PFSK-1 (cell line): ENCODE measurements at regions not wholly inside any gene's neighbourhood (a gene's known extent, or its start where the extent isn't known, plus 50 kb on each side); places are given as distances from the start of the nearest gene placed in this dataset.

Experiments used
- POLR2AphosphoS5 ChIP-seq: IDR thresholded peaks from 2 replicates; pipeline ENCODE4 v1.6.1; 2012; ENCODE audit warnings: low read depth, mild to moderate bottlenecking, control low read depth, low read length, moderate library complexity
- SIN3A ChIP-seq: IDR thresholded peaks from 2 replicates; pipeline ENCODE4 v1.6.1; 2012; ENCODE audit warnings: mild to moderate bottlenecking, low read length, moderate library complexity, borderline replicate concordance; ENCODE audit not compliant: insufficient read depth
- TAF1 ChIP-seq: IDR thresholded peaks from 2 replicates; pipeline ENCODE4 v1.6.1; 2012; ENCODE audit warnings: low read length, control low read depth, borderline replicate concordance; ENCODE audit not compliant: insufficient read depth

DNA sequence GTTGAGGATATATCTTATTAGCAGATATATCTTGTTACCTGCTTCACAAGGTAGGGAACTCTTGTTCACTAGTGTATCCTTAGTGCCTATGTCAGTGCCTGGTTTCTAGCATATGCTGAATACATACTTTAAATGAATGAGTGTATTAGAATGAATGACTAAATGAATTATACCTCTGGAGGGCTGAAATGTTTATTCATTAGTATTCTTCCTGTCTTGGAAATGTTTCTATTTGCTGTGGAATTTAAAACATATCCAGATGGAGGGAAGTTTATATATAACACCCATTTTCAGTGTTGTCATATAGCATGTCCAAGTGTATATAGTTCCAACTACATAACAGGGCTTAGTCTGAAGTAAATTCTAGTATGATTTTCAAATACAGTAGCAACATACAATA is 581.5 kb downstream of the TBL1XR1 start:
- TF ChIP-seq POLR2AphosphoS5 (no peak), TAF1 (no peak), SIN3A (no peak)
